PC-3 (cell line): ENCODE measurements at regions not wholly inside any gene's neighbourhood (a gene's known extent, or its start where the extent isn't known, plus 50 kb on each side); places are given as distances from the start of the nearest gene placed in this dataset.

Source experiments
- ATAC-seq: fragments of 200-7000 bp; cut with Tn5 transposase; 2 replicates; pipeline ENCODE4 v1.9.1; 2020; ENCODE audit warnings: mild to moderate bottlenecking, moderate library complexity
- BruUV-seq: library from RNA; stranded (reverse); fragments of 400-500 nt; replicated peaks from 2 replicates; lab custom pipeline; 2021; lab: Mats Ljungman, UMichigan
- CTCF ChIA-PET: fragments of 300-600 bp; sonication (Branson Sonifier 250); formaldehyde crosslinking; loops from one replicate; lab custom pipeline; 2022; ENCODE audit warnings: antibody characterized with exemption; lab: Charles Lee
- POLR2A ChIA-PET: fragments of 300-600 bp; sonication (Branson Sonifier 250); formaldehyde crosslinking; loops from one replicate; lab custom pipeline; 2022; ENCODE audit warnings: antibody characterized with exemption; ENCODE audit not compliant: unreplicated experiment; lab: Charles Lee
- DNase-seq: peaks from one replicate; pipeline ENCODE4 v3.0.0-alpha.2; 2015
- H2AFZ ChIP-seq: fragments of 300-600 bp; sonication (generic); 2 replicates; pipeline ENCODE4 v1.6.0; 2016; ENCODE audit warnings: antibody characterized with exemption, low read length
- H3F3A ChIP-seq: fragments of 300-600 bp; sonication (generic); one replicate; pipeline ENCODE4 v1.6.0; 2017; ENCODE audit warnings: antibody characterized with exemption, low read length, control low read depth, mild to moderate bottlenecking; ENCODE audit not compliant: unreplicated experiment
- H3K27ac ChIP-seq: fragments of 300-600 bp; sonication (generic); 2 replicates; pipeline ENCODE4 v1.5.1; 2016; ENCODE audit warnings: mild to moderate bottlenecking, low read length
- H3K27me3 ChIP-seq: fragments of 300-600 bp; sonication (generic); 2 replicates; pipeline ENCODE4 v1.6.1; 2016; ENCODE audit warnings: low read length, mixed read lengths
- H3K36me3 ChIP-seq: fragments of 300-600 bp; sonication (generic); 2 replicates; pipeline ENCODE4 v1.6.1; 2016; ENCODE audit warnings: low read depth, mixed run types, low read length, mixed read lengths
- H3K4me1 ChIP-seq: fragments of 300-600 bp; sonication (generic); 2 replicates; pipeline ENCODE4 v1.5.1; 2016; ENCODE audit warnings: low read length; ENCODE audit not compliant: insufficient read depth
- H3K4me2 ChIP-seq: fragments of 300-600 bp; sonication (generic); 2 replicates; pipeline ENCODE4 v1.6.0; 2016; ENCODE audit warnings: low read length
- H3K4me3 ChIP-seq: fragments of 300-600 bp; sonication (generic); 2 replicates; pipeline ENCODE4 v1.5.1; 2016; ENCODE audit warnings: mild to moderate bottlenecking, low read length, mixed read lengths
- H3K79me2 ChIP-seq: fragments of 300-600 bp; sonication (generic); 2 replicates; pipeline ENCODE4 v1.6.1; 2017; ENCODE audit warnings: low read length, mixed read lengths
- H3K9ac ChIP-seq: fragments of 300-600 bp; sonication (generic); 2 replicates; pipeline ENCODE4 v1.6.0; 2016; ENCODE audit warnings: mild to moderate bottlenecking, low read length
- H3K9me2 ChIP-seq: fragments of 300-600 bp; sonication (generic); replicated peaks from 2 replicates; pipeline ENCODE4 v1.6.1; 2016; ENCODE audit warnings: mixed run types, low read length, mixed read lengths
- H3K9me3 ChIP-seq: fragments of 300-600 bp; sonication (generic); 2 replicates; pipeline ENCODE4 v1.6.1; 2016; ENCODE audit warnings: low read length, mixed read lengths
- H4K20me1 ChIP-seq: fragments of 300-600 bp; sonication (generic); 2 replicates; pipeline ENCODE4 v1.6.1; 2016; ENCODE audit warnings: low read length, mixed read lengths
- CTCF ChIP-seq: fragments of 300-600 bp; sonication (generic); conservative IDR thresholded peaks from 2 replicates; pipeline ENCODE4 v1.5.1; 2017; ENCODE audit warnings: antibody characterized with exemption, low read depth, mild to moderate bottlenecking, low read length
- EZH2 ChIP-seq: fragments of 300-600 bp; sonication (generic); IDR thresholded peaks from one replicate; pipeline ENCODE4 v1.6.1; 2017; ENCODE audit warnings: antibody characterized with exemption, mild to moderate bottlenecking, low read length; ENCODE audit not compliant: unreplicated experiment
- EZH2phosphoT487 ChIP-seq: fragments of 300-600 bp; sonication (generic); IDR thresholded peaks from 2 replicates; pipeline ENCODE4 v1.6.1; 2018; ENCODE audit warnings: mild to moderate bottlenecking, antibody characterized with exemption, low read length, borderline replicate concordance
- intact Hi-C: fragments of 100-400 bp; cut with micrococcal nuclease; formaldehyde crosslinking; loops from 2 replicates; pipeline ENCODE4 v1.9.0; 2023

DNA sequence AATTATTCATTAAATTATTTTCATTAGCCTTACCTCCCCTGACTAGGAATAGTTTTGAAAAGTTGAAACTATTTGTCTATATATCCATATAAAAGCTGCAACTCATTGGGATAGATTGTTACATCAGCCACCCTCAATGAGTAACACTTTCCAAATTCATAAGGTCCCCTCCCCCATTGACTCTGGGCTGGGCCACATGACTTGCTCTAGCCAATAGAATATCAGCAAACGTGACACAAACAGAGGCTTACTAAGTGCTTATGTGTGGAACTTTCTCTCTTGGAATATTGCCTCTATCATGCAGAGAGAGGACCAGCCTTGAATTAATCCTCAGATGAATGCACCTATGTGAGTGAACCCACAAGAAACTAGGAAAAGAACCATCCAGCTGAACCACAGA, 213.7 kb downstream of the CCDC59 start:
- peaks cover 7% of the 10 kb centered on the region; the same call in 1 of the 2 replicates for H3K9me3 ChIP-seq
- DNase-seq, result no peak
- ChIA-PET POLR2A (no interaction called here), CTCF (no interaction called here)
- no peak overlapping the region for H3K27ac ChIP-seq
- BruUV-seq, result no TSS peak
- TF ChIP-seq EZH2 (no peak), EZH2phosphoT487 (no peak), CTCF (no peak)
- H4K20me1 ChIP-seq, result no peaks in the 10 kb centered on the region
- no peak overlapping the region for H3K4me3 ChIP-seq
- no peaks in the 10 kb centered on the region for H3K27me3 ChIP-seq
- no peak overlapping the region for H3K9ac ChIP-seq
- intact Hi-C loops, result no loop called here
- H3K36me3 ChIP-seq, result no peaks in the 10 kb centered on the region
- no peaks in the 10 kb centered on the region for H3F3A ChIP-seq
- H3K9me2 ChIP-seq, result no peaks in the 10 kb centered on the region
- no peak overlapping the region for H2AFZ ChIP-seq
- no peaks in the 10 kb centered on the region for H3K79me2 ChIP-seq
- ATAC-seq, result no peak
- no peak overlapping the region for H3K4me2 ChIP-seq
- H3K4me1 ChIP-seq, result no peaks in the 10 kb centered on the region

GRCh38 chr12:82132390-82132789, 225.8 kb downstream of the CCDC59 start:
- Histone ChIP-seq H3K9me2 (no peaks in the 10 kb centered on the region), H3K27ac (no peak overlapping the region), H3K4me1 (no peaks in the 10 kb centered on the region), H3K4me3 (no peak overlapping the region), H3K4me2 (no peak overlapping the region), H3K79me2 (no peaks in the 10 kb centered on the region), H3K36me3 (no peaks in the 10 kb centered on the region), H3F3A (no peaks in the 10 kb centered on the region), H3K9ac (no peak overlapping the region), H4K20me1 (no peaks in the 10 kb centered on the region), H2AFZ (no peak overlapping the region), H3K27me3 (no peaks in the 10 kb centered on the region), H3K9me3 (no peaks in the 10 kb centered on the region)
- no peak for ATAC-seq
- CTCF ChIA-PET, result no interaction called here
- POLR2A ChIA-PET, result no interaction called here
- intact Hi-C loops, result no loop called here
- no TSS peak for BruUV-seq
- TF ChIP-seq CTCF (no peak), EZH2phosphoT487 (no peak), EZH2 (no peak)
- no peak for DNase-seq

DNA sequence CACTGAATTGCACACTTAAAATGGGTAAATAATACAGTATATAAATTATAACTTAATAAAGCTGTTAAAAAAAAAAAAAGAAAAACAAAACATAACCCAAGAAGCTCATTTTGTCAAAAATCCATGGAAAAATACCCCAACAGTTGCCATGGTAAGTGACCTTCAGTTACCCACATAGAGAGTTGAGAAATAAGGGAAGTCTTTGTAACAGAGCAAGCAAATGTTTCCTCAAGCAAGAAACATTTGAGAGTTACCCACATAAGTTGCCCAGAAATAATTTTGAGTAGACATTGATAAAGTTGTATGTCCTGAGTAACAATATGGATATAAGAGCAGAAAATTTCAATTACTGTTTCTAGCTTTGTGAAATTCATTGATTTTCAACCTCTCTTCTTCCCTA, 227.4 kb downstream of the CCDC59 start:
- Histone ChIP-seq H3K4me3 (no peak overlapping the region), H3K27ac (no peak overlapping the region), H3K4me2 (no peak overlapping the region), H3K9me3 (no peaks in the 10 kb centered on the region), H3K27me3 (no peaks in the 10 kb centered on the region), H3K9ac (no peak overlapping the region), H2AFZ (no peak overlapping the region), H3F3A (no peaks in the 10 kb centered on the region), H3K36me3 (no peaks in the 10 kb centered on the region), H3K4me1 (no peaks in the 10 kb centered on the region), H4K20me1 (no peaks in the 10 kb centered on the region), H3K79me2 (no peaks in the 10 kb centered on the region), H3K9me2 (no peaks in the 10 kb centered on the region)
- POLR2A ChIA-PET, result no interaction called here
- ATAC-seq, result no peak
- TF ChIP-seq EZH2phosphoT487 (no peak), CTCF (no peak), EZH2 (no peak)
- intact Hi-C loops, result no loop called here
- DNase-seq, result no peak
- CTCF ChIA-PET, result no interaction called here
- BruUV-seq, result no TSS peak
